GM13977 (cell line): ENCODE measurements at regions not wholly inside any gene's neighbourhood (a gene's known extent, or its start where the extent isn't known, plus 50 kb on each side); places are given as distances from the start of the nearest gene placed in this dataset.

ENCODE experiments used
- DNase-seq: peaks from one replicate; pipeline ENCODE4 v3.0.0; 2012; ENCODE audit warnings: low spot score
- CTCF ChIP-seq: IDR thresholded peaks from 2 replicates; pipeline ENCODE4 v1.5.1; 2012; ENCODE audit warnings: mild to moderate bottlenecking, control low read depth; ENCODE audit not compliant: insufficient read depth; ENCODE audit errors: extremely low read depth, missing control alignments
- in situ Hi-C: fragments of 300-500 bp; cut with MboI; formaldehyde crosslinking; loops from one replicate; pipeline ENCODE4 v1.12.0; 2022; ENCODE audit warnings: low sequenced_read_pairs, low pct_unique_long_range_greater_than_20kb, mixed read lengths, inconsistent platforms; ENCODE audit not compliant: unreplicated experiment

- in situ Hi-C loops = no loop called here
- DNase-seq = no peak
- TF ChIP-seq CTCF = no peak
Measured at GRCh38 chr12:46105735-46106134, 115.4 kb upstream of the SCAF11 start.

DNA sequence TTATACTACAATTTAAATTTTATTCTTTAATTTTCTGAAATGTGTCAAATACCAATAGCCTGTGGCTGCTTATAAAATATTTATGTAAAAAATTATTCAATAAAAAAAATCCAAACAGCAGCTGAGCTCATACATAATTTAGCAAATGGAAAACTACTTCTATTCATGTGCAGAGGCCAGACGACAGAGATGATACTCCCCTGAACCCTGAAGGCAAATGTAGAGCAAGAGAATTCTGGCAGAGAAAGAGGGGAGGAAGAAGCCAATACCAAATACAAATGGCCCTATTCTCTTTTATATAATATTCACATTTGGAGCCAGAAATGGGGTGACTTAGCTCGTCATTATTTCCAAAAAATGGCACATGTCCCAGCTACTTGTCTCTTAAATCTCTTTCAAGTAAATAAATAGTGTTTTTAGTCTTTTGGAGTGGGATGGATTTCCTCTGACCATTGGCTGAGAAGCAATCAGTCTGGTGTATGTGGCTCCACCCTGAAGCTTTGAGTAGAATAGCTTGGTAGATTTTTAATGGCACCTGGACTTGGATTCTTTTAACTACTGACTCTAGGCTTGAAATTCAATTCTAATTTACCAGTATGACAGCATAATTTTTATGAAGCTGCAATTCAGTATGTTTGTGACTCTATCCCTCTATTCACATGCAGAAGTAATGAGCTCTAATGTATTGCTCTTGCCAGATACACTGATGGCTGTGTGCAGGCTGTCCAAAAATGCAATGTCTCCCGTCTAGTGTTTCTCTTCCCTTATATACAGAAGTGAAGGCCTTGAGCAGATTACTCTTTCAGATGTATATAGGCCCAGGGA, 113.4 kb upstream of the SCAF11 start:
- TF ChIP-seq CTCF = no peak
- no peak for DNase-seq
- in situ Hi-C loops = no loop called here

DNA sequence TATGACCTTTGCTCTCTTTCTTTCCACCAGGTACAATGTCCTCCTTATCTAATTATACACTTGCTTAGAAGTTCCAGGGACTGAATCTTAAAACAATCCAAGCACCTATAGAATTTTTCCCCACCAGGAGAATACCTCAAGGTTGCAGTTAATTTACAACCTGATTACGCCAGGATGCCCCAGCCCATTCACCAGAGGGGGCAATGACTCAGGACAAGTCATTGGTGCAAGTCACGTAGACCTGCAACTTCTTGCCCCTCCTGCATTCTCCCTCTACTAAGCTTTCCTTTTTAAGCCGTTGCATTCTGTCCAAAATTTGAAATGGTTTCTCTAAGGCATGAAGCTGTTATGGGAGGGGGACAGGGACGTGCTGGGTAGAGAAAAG, 111.1 kb upstream of the SCAF11 start:
- in situ Hi-C loops = no loop called here
- DNase-seq = no peak
- TF ChIP-seq CTCF = no peak

DNA sequence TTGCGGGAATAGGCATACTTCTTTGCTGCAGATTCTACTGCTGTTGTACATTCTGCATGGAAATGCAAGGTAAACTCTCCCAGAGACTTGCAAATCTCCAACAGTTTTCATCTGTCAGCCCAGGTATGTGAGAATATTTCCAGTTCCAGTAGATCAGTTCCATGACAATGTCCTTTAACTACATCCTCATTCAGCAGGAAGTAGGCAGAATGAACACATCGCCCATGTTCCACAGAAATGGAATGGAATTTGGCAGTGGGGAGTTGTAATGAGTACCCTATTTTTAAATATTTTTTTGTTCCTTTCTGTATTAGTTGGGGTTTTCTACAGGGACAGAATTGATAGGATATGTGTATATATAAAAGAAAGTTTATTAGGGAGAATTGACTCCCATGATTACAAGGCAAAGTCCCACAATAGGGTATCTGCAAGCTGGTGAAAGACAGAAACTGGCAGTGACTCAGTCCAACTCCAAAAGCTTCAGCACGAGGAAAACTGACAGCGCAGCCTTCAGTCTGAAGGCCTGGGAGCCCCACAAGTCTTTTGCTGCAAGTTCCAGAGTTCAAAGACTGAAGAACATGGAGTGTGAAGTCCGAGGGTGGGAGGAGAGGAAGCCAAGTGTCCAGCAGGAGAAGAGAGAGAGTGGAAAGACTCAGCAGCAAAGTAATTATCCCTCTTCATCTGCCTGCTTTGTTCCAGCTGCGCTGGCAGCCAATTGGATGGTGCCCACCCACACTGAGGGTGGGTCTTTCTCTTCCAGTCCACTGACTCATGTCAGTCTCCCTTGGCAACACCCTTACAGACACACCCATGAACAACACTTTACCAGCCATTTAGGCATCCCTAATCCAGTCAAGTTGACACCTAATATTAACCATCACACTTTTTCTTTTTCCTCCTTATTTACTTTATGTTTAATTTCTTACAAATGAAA, 110.4 kb upstream of the SCAF11 start:
- no peak for TF ChIP-seq CTCF
- DNase-seq = no peak
- in situ Hi-C loops = no loop called here

DNA sequence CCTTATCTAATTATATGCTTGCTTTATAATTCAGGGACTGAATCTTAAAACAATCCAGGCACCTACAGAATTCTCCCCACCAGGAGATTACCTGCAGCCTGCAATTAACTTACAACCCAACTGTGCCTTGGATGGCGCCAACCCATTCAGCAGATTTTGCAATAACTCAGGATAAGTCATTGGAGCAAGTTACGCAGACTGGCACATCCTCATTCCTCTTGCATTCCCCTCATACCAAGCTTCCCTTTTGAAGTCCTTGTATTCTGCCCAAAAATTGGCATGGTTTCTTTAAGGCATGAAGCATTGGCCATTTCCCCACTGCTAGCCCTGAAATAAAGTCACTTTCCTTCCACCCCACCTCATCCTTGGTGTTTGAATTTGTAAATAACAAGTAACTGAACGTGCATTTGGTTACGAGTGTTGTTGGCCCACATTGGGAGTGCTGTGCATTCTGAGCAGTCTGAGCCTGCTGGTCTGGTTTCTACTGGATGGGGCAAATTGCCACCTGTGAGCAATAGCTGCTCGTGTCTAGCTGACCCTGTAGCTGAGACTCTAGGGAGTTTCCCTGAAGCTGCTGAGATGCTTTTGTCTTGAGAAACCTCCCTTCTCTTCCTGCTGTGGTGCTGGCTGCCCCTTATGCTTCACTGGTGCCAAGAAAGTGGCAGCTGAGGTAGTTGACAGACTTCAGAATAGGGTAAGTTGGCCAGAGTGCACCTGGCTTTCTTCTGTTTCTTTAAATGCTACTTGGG, 99.2 kb upstream of the SCAF11 start:
- in situ Hi-C loops = no loop called here
- TF ChIP-seq CTCF = no peak
- DNase-seq = no peak

DNA sequence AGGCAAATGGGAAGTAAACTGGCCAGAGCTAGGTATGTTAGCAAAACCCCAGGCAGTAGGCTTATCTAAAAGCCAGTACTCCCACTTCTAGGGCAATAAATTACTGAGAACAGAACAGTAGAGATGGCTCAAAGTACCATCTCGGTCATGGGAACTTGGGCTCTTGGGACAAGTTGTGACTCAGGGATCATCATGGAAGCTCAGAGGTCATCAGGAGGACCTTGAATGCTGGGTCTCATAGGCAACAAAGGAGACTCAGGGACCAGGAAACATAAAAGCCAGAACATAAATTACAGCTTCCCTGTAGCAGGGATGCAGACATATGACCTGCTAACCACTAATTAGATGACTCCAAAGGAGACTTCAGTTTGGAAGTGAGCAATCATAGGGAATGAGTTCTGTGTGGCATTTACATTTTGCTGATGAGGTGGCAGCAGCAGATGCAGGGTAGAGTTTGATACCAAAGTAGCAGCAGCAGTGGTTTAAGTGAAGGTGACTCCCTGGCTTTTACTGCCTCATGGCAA, 97.6 kb upstream of the SCAF11 start:
- in situ Hi-C loops = no loop called here

More for the DNA sequence above, 97.6 kb upstream of the SCAF11 start:
- no peak for DNase-seq
- TF ChIP-seq CTCF = no peak
